HG03558 (cell line): ENCODE measurements at regions not wholly inside any gene's neighbourhood (a gene's known extent, or its start where the extent isn't known, plus 50 kb on each side); places are given as distances from the start of the nearest gene placed in this dataset.

Experiments used
- ATAC-seq: cut with Tn5 transposase; IDR thresholded peaks from one replicate; pipeline ENCODE4 v1.9.1; 2021; ENCODE audit warnings: moderate number of reproducible peaks; ENCODE audit not compliant: unreplicated experiment; ENCODE audit errors: extremely low read depth

GRCh38 chr5:14959399-14960119 lies 88.0 kb upstream of the ANKH start:
- ATAC-seq: no peak

DNA sequence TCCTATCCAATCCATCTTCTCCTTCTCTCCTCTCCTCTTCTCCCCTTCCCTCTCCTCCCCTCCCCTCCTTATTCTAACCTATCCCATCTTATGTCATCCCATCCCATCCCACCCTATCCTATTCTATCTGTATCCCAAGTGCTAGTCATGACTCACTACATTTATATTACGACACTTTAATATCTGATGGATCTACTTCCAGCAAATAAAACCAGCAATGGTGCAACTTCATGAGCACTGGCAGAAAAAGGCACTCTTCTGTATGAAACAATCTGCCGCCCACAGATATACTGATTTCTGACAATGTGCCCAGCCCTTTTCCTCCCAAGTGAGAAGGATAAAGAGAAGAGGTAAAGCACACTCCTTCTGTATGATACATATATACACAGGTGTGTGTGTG lies 86.6 kb upstream of the ANKH start:
- ATAC-seq: no peak

GRCh38 chr5:14956423-14957046 lies 85.0 kb upstream of the ANKH start:
- no peak for ATAC-seq

- ATAC-seq: no peak
Observed at GRCh38 chr5:14954616-14955343, 83.2 kb upstream of the ANKH start.

DNA sequence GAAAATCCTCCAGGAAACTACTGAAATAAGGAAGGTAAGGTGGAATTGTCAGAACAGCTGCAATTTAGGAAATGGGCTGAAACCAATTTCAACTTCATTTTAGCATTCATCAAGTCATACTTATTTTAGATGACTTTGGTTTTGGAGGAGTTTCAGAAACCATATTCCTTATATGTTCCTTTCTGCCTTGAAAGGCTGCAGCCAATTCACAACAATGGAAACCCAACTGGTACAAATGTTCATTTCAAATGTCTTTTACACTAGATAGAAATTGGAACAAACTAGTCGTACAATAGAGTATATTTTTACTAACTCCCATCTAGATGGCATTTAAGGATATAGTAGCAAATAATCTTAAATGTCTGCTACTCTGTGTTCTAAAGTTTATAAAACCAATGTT lies 82.6 kb upstream of the ANKH start:
- ATAC-seq: no peak

GRCh38 chr5:14953075-14953607 lies 81.6 kb upstream of the ANKH start:
- no peak for ATAC-seq

GRCh38 chr5:14948383-14948782 lies 76.8 kb upstream of the ANKH start:
- no peak for ATAC-seq

- no peak for ATAC-seq
Observed at GRCh38 chr5:14946815-14947620, 75.4 kb upstream of the ANKH start.

GRCh38 chr5:14945450-14945849 lies 73.9 kb upstream of the ANKH start:
- no peak for ATAC-seq

GRCh38 chr5:14944996-14945395 lies 73.4 kb upstream of the ANKH start:
- ATAC-seq: no peak

GRCh38 chr5:14944350-14944739 lies 72.8 kb upstream of the ANKH start:
- no peak for ATAC-seq

DNA sequence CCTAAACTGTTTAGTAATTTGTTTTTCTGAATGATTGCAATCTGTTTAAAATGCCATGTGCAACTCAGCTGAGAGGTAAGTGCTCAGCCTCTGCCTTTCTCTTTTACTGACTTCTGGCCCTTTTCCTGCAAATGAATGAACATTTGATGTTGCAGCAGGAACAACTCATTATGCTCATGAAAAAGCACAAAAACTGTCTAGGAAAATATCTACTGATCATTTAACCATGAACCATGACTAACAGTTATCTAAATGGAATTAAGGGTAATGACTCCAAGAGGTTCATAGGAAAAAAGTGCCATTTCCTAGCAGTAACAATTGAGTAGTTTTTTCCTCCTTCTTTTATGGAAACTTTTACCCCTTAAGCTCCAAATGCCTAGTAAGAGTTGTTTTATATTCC lies 70.6 kb upstream of the ANKH start:
- no peak for ATAC-seq

DNA sequence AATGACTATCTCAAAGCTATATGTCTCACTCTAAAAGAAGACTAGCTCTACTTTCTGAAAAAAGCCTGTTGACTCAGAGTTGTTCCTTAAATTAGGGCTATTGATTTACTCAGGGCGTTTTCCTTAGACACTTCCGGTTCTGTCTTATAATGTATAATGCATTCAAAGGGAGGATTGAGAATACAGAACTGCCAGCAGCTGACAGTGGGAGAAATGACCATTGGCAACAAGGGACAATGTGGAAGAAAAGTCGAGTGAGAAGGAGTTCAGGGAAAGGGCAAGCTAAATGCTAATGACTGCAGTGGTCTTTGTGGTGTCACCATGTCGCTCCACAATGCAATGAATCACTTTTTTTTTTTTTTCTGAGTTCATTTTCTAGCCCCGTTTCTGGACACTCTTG lies 65.7 kb upstream of the ANKH start:
- ATAC-seq: no peak

- no peak for ATAC-seq
Observed at GRCh38 chr5:14936588-14936987, 65.0 kb upstream of the ANKH start.

- ATAC-seq: no peak
Observed at GRCh38 chr5:14935341-14935740, 63.8 kb upstream of the ANKH start.

DNA sequence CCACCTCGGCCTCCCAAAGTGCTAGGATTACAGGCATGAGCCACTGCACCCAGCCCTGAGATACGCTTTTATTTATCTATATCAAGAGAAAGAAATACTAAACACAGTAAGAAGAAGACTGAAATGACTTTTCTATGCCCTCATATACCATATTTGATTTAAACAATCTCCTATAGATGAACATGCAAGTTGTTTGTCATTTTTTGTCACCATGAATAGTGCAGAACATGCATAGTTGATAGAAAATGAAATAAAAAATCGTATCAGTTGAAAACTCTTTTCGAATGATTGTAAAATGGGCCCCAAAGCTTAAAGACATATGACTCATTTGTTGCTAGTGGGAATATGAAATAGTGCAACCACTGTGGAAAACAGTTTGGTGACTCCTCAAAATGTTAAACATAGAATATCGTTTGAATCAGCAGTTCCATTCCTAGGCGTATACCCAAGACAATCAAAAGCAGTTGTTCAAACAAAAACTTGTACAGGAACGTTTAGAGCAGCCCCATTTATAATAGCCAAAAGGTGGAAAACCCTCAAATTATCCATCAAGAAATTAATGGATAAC lies 61.4 kb upstream of the ANKH start:
- ATAC-seq: no peak

DNA sequence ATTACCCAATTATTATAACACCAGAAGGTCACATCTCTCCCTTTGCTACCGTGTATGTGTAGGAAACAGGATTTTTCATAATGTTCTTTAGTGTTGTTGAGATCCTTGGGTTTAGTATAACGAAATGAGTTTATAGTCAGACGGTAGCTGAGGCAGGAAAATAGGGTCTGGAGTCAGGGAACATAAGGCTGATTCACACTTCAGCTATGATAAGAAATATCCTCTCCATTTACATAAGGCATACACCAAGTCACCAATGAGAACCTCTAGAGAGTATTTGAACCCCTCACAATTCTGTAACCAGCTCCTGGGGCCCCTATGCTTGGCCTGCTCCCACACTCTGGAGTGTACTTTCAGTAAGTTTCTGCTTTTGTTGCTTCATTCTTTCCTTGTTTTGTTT lies 58.9 kb upstream of the ANKH start:
- ATAC-seq: no peak

DNA sequence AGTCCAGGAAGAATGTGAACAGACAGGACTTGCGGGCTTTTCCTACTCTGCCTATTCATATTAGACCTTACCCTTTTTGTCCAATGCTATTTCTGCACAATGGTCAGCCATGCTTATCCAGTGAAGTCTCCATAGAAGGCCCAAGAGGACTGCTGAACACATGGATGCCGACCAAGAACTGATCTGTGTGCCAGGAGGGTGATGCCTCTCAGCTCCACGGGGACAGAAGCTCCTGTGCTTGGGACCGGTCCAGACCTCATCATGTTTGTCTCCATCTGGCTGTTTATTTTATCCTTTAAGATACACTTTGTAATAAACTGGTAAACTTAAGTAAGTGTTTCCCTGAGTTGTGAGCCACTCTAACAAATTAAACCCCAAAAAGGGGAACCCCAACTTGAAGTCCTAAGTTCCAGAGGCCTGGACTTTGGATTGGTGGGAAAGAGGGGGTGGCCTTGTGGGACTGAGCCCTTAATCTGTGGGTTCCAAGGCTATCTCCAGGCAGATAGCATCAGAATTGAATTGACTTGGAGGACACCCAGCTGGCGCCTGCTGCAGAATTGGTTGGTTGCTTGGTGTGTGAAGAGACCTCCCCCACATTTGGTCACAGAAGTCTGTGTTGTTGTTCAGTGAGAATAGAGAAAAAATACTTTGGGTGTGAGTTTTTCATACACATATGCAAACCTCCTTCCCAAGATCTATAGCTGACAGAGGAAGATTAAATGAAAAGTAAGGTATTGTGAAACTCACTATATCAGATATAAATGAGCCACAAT lies 57.9 kb upstream of the ANKH start:
- no peak for ATAC-seq

GRCh38 chr5:14928661-14929060 lies 57.1 kb upstream of the ANKH start:
- no peak for ATAC-seq
